WI38 (cell line): ENCODE measurements at regions not wholly inside any gene's neighbourhood (a gene's known extent, or its start where the extent isn't known, plus 50 kb on each side); places are given as distances from the start of the nearest gene placed in this dataset.

Experiments used
- H3K4me3 ChIP-seq: 2 replicates; pipeline ENCODE4 v1.5.1; 2011; ENCODE audit warnings: low read depth, mild to moderate bottlenecking, control low read depth, low read length
- CTCF ChIP-seq: IDR thresholded peaks from 2 replicates; pipeline ENCODE4 v1.5.1; 2012; ENCODE audit warnings: low read depth, mild to moderate bottlenecking, control low read depth, low read length

DNA sequence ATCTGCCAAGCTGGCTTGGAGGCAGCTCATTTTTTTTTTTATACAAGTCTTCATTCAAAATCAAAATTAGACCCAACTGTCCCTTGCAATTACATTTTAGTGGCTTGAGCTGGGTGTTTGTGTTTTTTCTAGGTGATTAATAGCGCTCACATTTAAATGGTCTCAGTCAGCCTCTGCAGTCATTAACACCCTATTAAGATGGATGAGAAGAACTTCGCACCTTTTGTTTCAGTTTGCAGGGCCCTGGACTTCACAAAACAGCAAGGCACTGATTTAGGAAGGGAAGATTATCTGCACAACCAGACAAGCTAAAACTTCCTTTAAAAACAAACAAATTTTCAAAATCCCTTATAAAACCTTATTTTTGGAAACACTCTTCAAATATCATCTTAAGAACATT is 374.8 kb downstream of the EFNA5 start:
- TF ChIP-seq CTCF = no peak
- no peak overlapping the region for H3K4me3 ChIP-seq

DNA sequence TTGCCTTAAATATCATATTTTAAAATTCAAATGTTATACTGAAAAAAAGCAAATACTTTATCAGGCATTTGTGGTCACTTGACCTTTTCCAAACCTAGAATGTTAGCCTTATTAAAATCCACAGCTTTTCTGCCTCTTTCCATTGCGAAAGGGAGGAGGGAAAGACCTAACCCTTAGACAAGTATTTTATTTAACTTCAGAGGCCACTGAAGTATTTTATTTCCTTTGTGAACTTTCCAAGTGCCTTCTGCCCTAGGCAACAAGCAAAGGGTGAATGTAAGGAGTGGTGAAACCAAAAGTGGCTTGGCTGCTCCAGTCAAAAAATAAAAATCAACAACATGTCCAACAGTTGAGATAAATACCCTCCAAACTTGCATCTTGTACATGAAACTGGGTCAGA is 376.1 kb downstream of the EFNA5 start:
- no peak for TF ChIP-seq CTCF
- no peak overlapping the region for H3K4me3 ChIP-seq

DNA sequence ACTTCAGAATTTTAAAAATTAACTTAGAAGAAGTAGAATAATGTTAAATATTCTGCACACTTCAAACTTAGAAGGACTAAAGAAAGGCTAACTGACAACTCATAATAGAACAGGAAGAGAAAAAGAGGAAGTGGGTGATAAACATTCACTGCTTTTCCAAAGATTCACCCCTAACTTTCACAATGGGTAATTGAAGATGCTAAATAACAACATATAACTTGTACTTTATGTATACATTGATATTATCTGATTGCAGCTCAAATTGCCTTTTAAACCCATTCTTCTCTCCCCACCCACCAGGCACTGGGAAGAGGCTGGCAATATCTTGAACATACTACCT is 376.6 kb downstream of the EFNA5 start:
- TF ChIP-seq CTCF = no peak
- H3K4me3 ChIP-seq = no peak overlapping the region

DNA sequence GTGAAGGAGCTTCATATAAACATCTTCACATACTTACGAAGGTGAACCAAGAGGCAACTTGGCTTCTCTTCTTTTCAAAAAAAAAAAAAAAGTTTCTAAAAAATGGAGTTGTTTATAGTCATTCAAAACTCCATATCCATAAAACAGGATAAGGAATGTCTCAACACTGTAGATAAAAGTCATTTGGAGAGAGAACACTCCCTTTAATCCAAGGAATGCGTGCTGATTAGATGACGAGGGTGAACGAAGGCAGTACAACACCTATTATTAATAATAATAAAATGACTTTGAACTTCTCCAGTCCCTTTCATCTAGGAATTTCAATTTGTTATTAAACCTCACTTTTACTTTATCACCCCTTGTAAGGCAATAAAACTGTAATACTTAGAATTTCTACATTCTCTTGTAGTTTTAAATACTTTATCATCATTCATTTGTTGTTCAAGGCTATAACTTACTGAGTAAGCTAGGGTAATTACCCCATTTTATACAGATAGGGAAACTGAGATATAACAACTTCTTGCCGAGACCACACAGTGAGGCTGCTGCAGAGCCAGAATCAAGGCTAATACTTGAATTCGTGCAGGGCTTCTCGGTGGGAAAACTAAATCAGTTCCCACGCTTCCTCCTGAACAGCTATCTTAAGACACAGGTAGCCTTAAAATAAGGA is 377.1 kb downstream of the EFNA5 start:
- TF ChIP-seq CTCF = no peak

DNA sequence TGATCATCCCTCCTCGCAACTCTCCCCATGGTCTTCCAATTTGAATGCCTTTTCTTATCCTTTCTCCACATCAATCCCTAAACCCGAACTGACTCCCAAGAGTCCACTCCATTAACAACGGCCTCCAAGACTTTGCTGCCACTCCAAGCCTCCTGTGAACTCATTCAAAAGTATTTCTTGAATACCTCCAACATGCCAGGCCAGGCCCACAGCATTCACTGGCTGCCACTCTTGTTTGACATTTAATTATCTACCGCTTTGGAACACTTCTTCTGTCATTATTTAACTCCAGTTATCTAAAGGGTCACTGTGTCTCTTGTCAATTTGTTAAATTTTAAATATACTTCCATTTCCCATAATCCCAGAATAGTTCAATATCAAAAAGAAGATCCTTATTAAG is 378.9 kb downstream of the EFNA5 start:
- H3K4me3 ChIP-seq = no peak overlapping the region
- TF ChIP-seq CTCF = no peak

More for the DNA sequence above, 377.1 kb downstream of the EFNA5 start:
- no peak overlapping the region for H3K4me3 ChIP-seq

DNA sequence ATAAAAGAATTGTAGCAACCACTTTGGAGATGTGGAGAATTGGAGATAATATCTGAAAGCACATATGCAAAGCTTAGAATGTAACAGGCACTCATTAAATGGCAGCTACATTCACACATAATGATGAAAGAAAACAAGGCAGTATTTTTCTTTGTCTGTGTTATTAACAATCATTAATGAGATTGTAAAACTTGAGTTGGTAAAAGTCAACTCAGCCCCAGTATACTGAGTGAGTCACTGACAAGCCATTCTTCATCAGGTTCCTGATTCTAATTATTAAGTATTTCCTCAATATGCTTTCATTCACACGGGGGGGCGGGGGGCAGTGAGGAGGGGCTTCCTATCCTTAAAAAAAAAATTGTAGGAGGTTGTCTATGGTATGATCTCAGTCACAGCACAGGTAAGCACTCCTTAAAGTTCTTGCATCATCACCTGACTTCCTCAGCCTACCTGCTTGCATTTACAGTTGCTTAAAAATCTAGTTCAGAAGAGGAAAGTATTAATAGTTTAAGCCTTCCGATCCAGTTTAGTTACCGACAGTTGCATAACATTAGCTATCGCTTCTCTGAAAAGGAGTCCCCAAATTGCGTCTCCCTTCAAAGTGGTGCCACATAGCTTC is 379.8 kb downstream of the EFNA5 start:
- H3K4me3 ChIP-seq = no peak overlapping the region
- TF ChIP-seq CTCF = no peak

DNA sequence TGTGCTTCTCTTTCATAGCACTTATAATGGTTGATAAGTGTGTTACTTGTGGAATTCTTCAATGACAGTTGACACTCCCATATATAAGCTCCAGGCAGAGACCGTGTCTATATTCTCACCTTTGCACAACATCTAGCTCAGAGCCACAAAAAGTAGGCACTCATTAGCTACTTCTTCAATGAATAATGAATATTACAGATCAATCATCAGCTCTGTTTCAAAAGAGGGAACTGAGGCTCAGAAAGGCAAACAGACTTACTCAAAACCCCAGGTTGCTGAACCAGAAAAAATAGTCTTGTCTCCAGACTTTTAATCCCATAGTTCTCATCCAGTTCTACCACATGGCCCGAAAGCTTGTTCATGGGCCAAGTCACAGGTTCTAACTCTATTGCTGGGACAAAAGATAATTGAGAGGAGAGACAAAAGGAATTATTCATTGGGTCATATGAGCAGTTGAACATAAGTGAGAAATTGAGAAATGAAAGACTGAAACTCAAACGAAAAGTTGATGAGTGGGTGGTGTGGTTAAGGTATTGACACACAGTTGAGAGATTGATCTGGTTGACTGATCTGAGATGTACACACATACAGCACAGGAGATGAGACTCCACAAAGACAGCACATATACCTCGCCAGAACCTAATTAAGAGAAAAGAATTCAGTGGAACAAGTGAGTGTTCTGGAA is 381.6 kb downstream of the EFNA5 start:
- no peak for TF ChIP-seq CTCF
- H3K4me3 ChIP-seq = no peak overlapping the region
